ENCODE measurements at regions not wholly inside any gene's neighbourhood (a gene's known extent, or its start where the extent isn't known, plus 50 kb on each side); places are given as distances from the start of the nearest gene placed in this dataset.
A peak's percentile ranks its signal among the peaks of the same experiment; 100 is the strongest.

- DNase-seq (ENCODE audit: low read depth, low spot score): no peak
Observed at GRCh38 chr1:96256130-96256790, 465.3 kb upstream of the PTBP2 start.

GRCh38 chr1:96259399-96259798 is 462.2 kb upstream of the PTBP2 start:
- peak; percentile 9 for DNase-seq (ENCODE audit: low read depth, low spot score)

- DNase-seq (ENCODE audit: low read depth, low spot score): no peak
Observed at GRCh38 chr1:96281491-96281890, 440.1 kb upstream of the PTBP2 start.

- DNase-seq (ENCODE audit: low read depth, low spot score): no peak
Observed at GRCh38 chr1:96290033-96290432, 431.6 kb upstream of the PTBP2 start.

GRCh38 chr1:96290801-96291200 is 430.8 kb upstream of the PTBP2 start:
- DNase-seq (ENCODE audit: low read depth, low spot score): no peak

GRCh38 chr1:96291468-96291867 is 430.1 kb upstream of the PTBP2 start:
- DNase-seq (ENCODE audit: low read depth, low spot score): no peak

GRCh38 chr1:96292141-96292540 is 429.4 kb upstream of the PTBP2 start:
- no peak for DNase-seq (ENCODE audit: low read depth, low spot score)

GRCh38 chr1:96296991-96297390 is 424.6 kb upstream of the PTBP2 start:
- no peak for DNase-seq (ENCODE audit: low read depth, low spot score)

GRCh38 chr1:96306809-96307560 is 414.6 kb upstream of the PTBP2 start:
- no peak for DNase-seq (ENCODE audit: low read depth, low spot score)

- no peak for DNase-seq (ENCODE audit: low read depth, low spot score)
Observed at GRCh38 chr1:96308314-96308713, 413.3 kb upstream of the PTBP2 start.

- DNase-seq (ENCODE audit: low read depth, low spot score): no peak
Observed at GRCh38 chr1:96309783-96310182, 411.8 kb upstream of the PTBP2 start.

- no peak for DNase-seq (ENCODE audit: low read depth, low spot score)
Observed at GRCh38 chr1:96313216-96313615, 408.4 kb upstream of the PTBP2 start.

GRCh38 chr1:96329121-96329520 is 392.5 kb upstream of the PTBP2 start:
- no peak for DNase-seq (ENCODE audit: low read depth, low spot score)

GRCh38 chr1:96331596-96331995 is 390.0 kb upstream of the PTBP2 start:
- no peak for DNase-seq (ENCODE audit: low read depth, low spot score)

- DNase-seq (ENCODE audit: low read depth, low spot score): no peak
Observed at GRCh38 chr1:96333522-96334235, 387.9 kb upstream of the PTBP2 start.

- DNase-seq (ENCODE audit: low read depth, low spot score): no peak
Observed at GRCh38 chr1:96334236-96334557, 387.4 kb upstream of the PTBP2 start.

GRCh38 chr1:96338622-96339021 is 383.0 kb upstream of the PTBP2 start:
- DNase-seq (ENCODE audit: low read depth, low spot score): no peak

- DNase-seq (ENCODE audit: low read depth, low spot score): no peak
Observed at GRCh38 chr1:96340686-96341085, 380.9 kb upstream of the PTBP2 start.

- DNase-seq (ENCODE audit: low read depth, low spot score): no peak
Observed at GRCh38 chr1:96346719-96347118, 374.9 kb upstream of the PTBP2 start.

- DNase-seq (ENCODE audit: low read depth, low spot score): no peak
Observed at GRCh38 chr1:96349896-96350295, 371.7 kb upstream of the PTBP2 start.

GRCh38 chr1:96352733-96353132 is 368.9 kb upstream of the PTBP2 start:
- DNase-seq (ENCODE audit: low read depth, low spot score): no peak

GRCh38 chr1:96355521-96355920 is 366.1 kb upstream of the PTBP2 start:
- no peak for DNase-seq (ENCODE audit: low read depth, low spot score)

- DNase-seq (ENCODE audit: low read depth, low spot score): no peak
Observed at GRCh38 chr1:96355961-96356360, 365.6 kb upstream of the PTBP2 start.
